K562 (cell line): ENCODE measurements at regions not wholly inside any gene's neighbourhood (a gene's known extent, or its start where the extent isn't known, plus 50 kb on each side); places are given as distances from the start of the nearest gene placed in this dataset.

ENCODE experiments used
- ATAC-seq: fragments of 200-7000 bp; cut with Tn5 transposase; 3 replicates; pipeline ENCODE4 v1.9.1; 2020; ENCODE audit warnings: moderate library complexity
- BruUV-seq: library from RNA; stranded (reverse); fragments of 400-500 nt; replicated peaks from 2 replicates; lab custom pipeline; 2021; lab: Mats Ljungman, UMichigan
- CTCF ChIA-PET: fragments of 300-600 bp; formaldehyde crosslinking; extraction: SDS; loops from one replicate; lab custom pipeline; 2021; ENCODE audit warnings: low intra/inter-chr PET ratio; lab: Yijun Ruan, JAX
- POLR2A ChIA-PET: fragments of 300-600, 350-650 bp; sonication (Branson Sonifier 250); formaldehyde crosslinking; extraction: SDS; loops from one replicate; lab custom pipeline; 2021; ENCODE audit warnings: antibody characterized with exemption, inconsistent platforms; lab: Yijun Ruan, JAX
- DNase-seq, 4 experiments: peaks; one replicate each; pipeline versions ENCODE4 v3.0.0 to v3.0.0-alpha.2; 2011 to 2018; ENCODE audit warnings: low spot score in 3 of 4, mixed read lengths in 3 of 4; ENCODE audit errors: extremely low read depth in 1 of 4
- FAIRE-seq: peaks from 2 replicates; lab custom pipeline; 2011; peaks lifted over from hg19 to GRCh38; lab: Jason Lieb, UNC
- H2AFZ ChIP-seq: 2 replicates; pipeline ENCODE4 v1.6.0; 2011; ENCODE audit warnings: low read depth, low read length, control low read depth, inconsistent platforms
- H3K27ac ChIP-seq: fragments of 200-600 bp; 3 replicates; pipeline ENCODE4 v1.8.0; 2011; ENCODE audit warnings: low read depth, mild to moderate bottlenecking, control low read depth, inconsistent platforms, low read length, moderate library complexity, mixed read lengths; ENCODE audit errors: extremely low read depth
- H3K27me3 ChIP-seq, 2 experiments: fragments of 300-600 bp in 1 of 2; 2 replicates in 1 of 2; 3 replicates in 1 of 2; pipeline versions ENCODE4 v1.6.0 to v1.8.0; 2011; ENCODE audit warnings: inconsistent platforms in 2 of 2, low read length in 2 of 2, mild to moderate bottlenecking in 1 of 2, mixed read lengths in 1 of 2, moderate library complexity in 1 of 2; ENCODE audit not compliant: control insufficient read depth in 2 of 2, insufficient read depth in 2 of 2
- H3K36me3 ChIP-seq: fragments of 300-600 bp; 3 replicates; pipeline ENCODE4 v1.8.0; 2011; ENCODE audit warnings: mild to moderate bottlenecking, low read length, inconsistent platforms; ENCODE audit not compliant: control insufficient read depth, insufficient read depth
- H3K4me1 ChIP-seq, 2 experiments: fragments of 200-600 bp in 1 of 2; replicated peaks in 1 of 2; 2 replicates in 1 of 2; 3 replicates in 1 of 2; pipeline versions ENCODE4 v1.5.1 to v1.8.0; 2011; ENCODE audit warnings: inconsistent platforms in 2 of 2, low read length in 2 of 2, mild to moderate bottlenecking in 1 of 2, mixed read lengths in 1 of 2, moderate library complexity in 1 of 2; ENCODE audit not compliant: control insufficient read depth in 2 of 2, insufficient read depth in 2 of 2
- H3K4me2 ChIP-seq: 2 replicates; pipeline ENCODE4 v1.6.1; 2011; ENCODE audit warnings: low read length, control low read depth, inconsistent platforms, mixed read lengths; ENCODE audit not compliant: insufficient read depth
- H3K4me3 ChIP-seq: fragments of 200-600 bp; sonication (generic), shearing (Covaris generic); 2 replicates; pipeline ENCODE4 v1.5.1; 2016; ENCODE audit warnings: control low read depth, inconsistent platforms
- H3K79me2 ChIP-seq: fragments of 200-600 bp; 3 replicates; pipeline ENCODE4 v1.8.0; 2011; ENCODE audit warnings: low read length, inconsistent platforms; ENCODE audit not compliant: control insufficient read depth, insufficient read depth
- H3K9ac ChIP-seq, 2 experiments: 2 replicates each; pipeline versions ENCODE4 v1.6.0 to v1.6.1; 2011; ENCODE audit warnings: low read depth in 2 of 2, low read length in 2 of 2, control low read depth in 1 of 2, inconsistent platforms in 1 of 2, mild to moderate bottlenecking in 1 of 2, mixed read lengths in 1 of 2; ENCODE audit not compliant: insufficient read depth in 1 of 2
- H3K9me1 ChIP-seq: one replicate; pipeline ENCODE4 v1.6.0; 2011; ENCODE audit warnings: inconsistent platforms, mild to moderate bottlenecking, low read length, moderate library complexity; ENCODE audit not compliant: control insufficient read depth, insufficient read depth
- H3K9me3 ChIP-seq: replicated peaks from 2 replicates; pipeline ENCODE4 v1.5.1; 2011; ENCODE audit warnings: low read depth, low read length, inconsistent platforms; ENCODE audit not compliant: control insufficient read depth, insufficient read depth
- H4K20me1 ChIP-seq: replicated peaks from 2 replicates; pipeline ENCODE4 v1.6.1; 2011; ENCODE audit warnings: low read length, inconsistent platforms, mixed read lengths; ENCODE audit not compliant: control insufficient read depth, insufficient read depth
- L3MBTL2 ChIP-seq: fragments of 450-650 bp; IDR thresholded peaks from 2 replicates; pipeline ENCODE4 v1.6.1; 2016; ENCODE audit warnings: mild to moderate bottlenecking, moderate library complexity
- LCOR ChIP-seq: sonication (generic); formaldehyde crosslinking; IDR thresholded peaks from 2 replicates; pipeline ENCODE4 v1.8.0; 2022; ENCODE audit warnings: mild to moderate bottlenecking, missing genetic modification reagents
- ZBTB2 ChIP-seq: fragments of 450-650 bp; IDR thresholded peaks from 2 replicates; pipeline ENCODE4 v1.6.1; 2016; ENCODE audit warnings: antibody characterized with exemption
- WGBS: fragments of 100-300 bp; shearing (Covaris generic); methylation state at CpG from one replicate; pipeline ENCODE4 v1.1.6; 2016; ENCODE audit warnings: low coverage, mixed read lengths; ENCODE audit not compliant: insufficient coverage; ENCODE audit errors: missing lambda C conversion rate; 5-methylcytosine and 5-hydroxymethylcytosine counted together
- in situ Hi-C: fragments of 300-500 bp; cut with MboI; formaldehyde crosslinking; loops from 4 replicates; pipeline ENCODE4 v1.15.0; 2018; ENCODE audit warnings: inconsistent platforms, mixed read lengths
- intact Hi-C: fragments of 100-400 bp; cut with micrococcal nuclease; formaldehyde crosslinking; loops from 2 replicates; pipeline ENCODE4 v1.14.2; 2022
- TF ChIP-seq, protein P1 (sequence below): fragments of 450-650 bp; IDR thresholded peaks from one replicate; pipeline ENCODE4 v1.6.1; 2018; ENCODE audit warnings: mild to moderate bottlenecking, moderate library complexity; ENCODE audit not compliant: partially characterized antibody
- TF ChIP-seq, protein P2 (sequence below): fragments of 450-650 bp; IDR thresholded peaks from 2 replicates; pipeline ENCODE4 v1.6.1; 2018; ENCODE audit warnings: mild to moderate bottlenecking, low read depth; ENCODE audit not compliant: partially characterized antibody
- TF ChIP-seq, protein P3 (sequence below): fragments of 250-450 bp; sonication (Bioruptor Pico); IDR thresholded peaks from 2 replicates; pipeline ENCODE4 v1.5.0; 2020; ENCODE audit warnings: mild to moderate bottlenecking, borderline replicate concordance

GRCh38 chr5:96035796-96036195 is 74.1 kb upstream of the ELL2 start:
- Histone ChIP-seq H4K20me1 (no peaks in the 10 kb centered on the region), H3K4me2 (no peak overlapping the region), H3K9me3 (no peaks in the 10 kb centered on the region), H3K9me1 (no peaks in the 10 kb centered on the region), H3K4me3 (no peak overlapping the region), H3K27ac (no peak overlapping the region), H2AFZ (no peak overlapping the region), H3K79me2 (no peaks in the 10 kb centered on the region), H3K4me1 (no peaks in the 10 kb centered on the region), H3K36me3 (no peaks in the 10 kb centered on the region), H3K9ac (no peak overlapping the region), H3K27me3 (no peaks in the 10 kb centered on the region)
- ATAC-seq (no peak), FAIRE-seq (no peak), DNase-seq (no peak)
- no TSS peak for BruUV-seq
- POLR2A ChIA-PET, result no interaction called here
- in situ Hi-C loops, result no loop called here
- intact Hi-C loops, result no loop called here
- TF ChIP-seq, protein P1, sequence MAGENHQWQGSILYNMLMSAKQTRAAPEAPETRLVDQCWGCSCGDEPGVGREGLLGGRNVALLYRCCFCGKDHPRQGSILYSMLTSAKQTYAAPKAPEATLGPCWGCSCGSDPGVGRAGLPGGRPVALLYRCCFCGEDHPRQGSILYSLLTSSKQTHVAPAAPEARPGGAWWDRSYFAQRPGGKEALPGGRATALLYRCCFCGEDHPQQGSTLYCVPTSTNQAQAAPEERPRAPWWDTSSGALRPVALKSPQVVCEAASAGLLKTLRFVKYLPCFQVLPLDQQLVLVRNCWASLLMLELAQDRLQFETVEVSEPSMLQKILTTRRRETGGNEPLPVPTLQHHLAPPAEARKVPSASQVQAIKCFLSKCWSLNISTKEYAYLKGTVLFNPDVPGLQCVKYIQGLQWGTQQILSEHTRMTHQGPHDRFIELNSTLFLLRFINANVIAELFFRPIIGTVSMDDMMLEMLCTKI, result no peak
- no peak for TF ChIP-seq LCOR
- TF ChIP-seq L3MBTL2, result no peak
- no peak for TF ChIP-seq ZBTB2
- TF ChIP-seq, protein P2, sequence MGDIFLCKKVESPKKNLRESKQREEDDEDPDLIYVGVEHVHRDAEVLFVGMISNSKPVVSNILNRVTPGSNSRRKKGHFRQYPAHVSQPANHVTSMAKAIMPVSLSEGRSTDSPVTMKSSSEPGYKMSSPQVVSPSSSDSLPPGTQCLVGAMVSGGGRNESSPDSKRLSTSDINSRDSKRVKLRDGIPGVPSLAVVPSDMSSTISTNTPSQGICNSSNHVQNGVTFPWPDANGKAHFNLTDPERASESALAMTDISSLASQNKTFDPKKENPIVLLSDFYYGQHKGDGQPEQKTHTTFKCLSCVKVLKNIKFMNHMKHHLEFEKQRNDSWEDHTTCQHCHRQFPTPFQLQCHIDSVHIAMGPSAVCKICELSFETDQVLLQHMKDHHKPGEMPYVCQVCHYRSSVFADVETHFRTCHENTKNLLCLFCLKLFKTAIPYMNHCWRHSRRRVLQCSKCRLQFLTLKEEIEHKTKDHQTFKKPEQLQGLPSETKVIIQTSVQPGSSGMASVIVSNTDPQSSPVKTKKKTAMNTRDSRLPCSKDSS, result no peak
- TF ChIP-seq, protein P3, sequence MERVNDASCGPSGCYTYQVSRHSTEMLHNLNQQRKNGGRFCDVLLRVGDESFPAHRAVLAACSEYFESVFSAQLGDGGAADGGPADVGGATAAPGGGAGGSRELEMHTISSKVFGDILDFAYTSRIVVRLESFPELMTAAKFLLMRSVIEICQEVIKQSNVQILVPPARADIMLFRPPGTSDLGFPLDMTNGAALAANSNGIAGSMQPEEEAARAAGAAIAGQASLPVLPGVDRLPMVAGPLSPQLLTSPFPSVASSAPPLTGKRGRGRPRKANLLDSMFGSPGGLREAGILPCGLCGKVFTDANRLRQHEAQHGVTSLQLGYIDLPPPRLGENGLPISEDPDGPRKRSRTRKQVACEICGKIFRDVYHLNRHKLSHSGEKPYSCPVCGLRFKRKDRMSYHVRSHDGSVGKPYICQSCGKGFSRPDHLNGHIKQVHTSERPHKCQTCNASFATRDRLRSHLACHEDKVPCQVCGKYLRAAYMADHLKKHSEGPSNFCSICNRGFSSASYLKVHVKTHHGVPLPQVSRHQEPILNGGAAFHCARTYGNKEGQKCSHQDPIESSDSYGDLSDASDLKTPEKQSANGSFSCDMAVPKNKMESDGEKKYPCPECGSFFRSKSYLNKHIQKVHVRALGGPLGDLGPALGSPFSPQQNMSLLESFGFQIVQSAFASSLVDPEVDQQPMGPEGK, result no peak
- CTCF ChIA-PET, result no interaction called here
- WGBS, result 64% methylated on average over 3 of the region's 3 CpGs
